ENCODE measurements at regions not wholly inside any gene's neighbourhood (a gene's known extent, or its start where the extent isn't known, plus 50 kb on each side); places are given as distances from the start of the nearest gene placed in this dataset.

GRCh38 chr2:176668912-176669311 lies 399.7 kb downstream of the MTX2 start:
- TF ChIP-seq GATA2 (IDR thresholded peaks at IDR 0.05; ENCODE audit: low read depth, low read length), result no peak
- no peak for TF ChIP-seq GATA3 (IDR thresholded peaks at IDR 0.05; ENCODE audit: low read depth, low read length)

All from SH-SY5Y (cell line).